ENCODE measurements at regions not wholly inside any gene's neighbourhood (a gene's known extent, or its start where the extent isn't known, plus 50 kb on each side); places are given as distances from the start of the nearest gene placed in this dataset.

DNA sequence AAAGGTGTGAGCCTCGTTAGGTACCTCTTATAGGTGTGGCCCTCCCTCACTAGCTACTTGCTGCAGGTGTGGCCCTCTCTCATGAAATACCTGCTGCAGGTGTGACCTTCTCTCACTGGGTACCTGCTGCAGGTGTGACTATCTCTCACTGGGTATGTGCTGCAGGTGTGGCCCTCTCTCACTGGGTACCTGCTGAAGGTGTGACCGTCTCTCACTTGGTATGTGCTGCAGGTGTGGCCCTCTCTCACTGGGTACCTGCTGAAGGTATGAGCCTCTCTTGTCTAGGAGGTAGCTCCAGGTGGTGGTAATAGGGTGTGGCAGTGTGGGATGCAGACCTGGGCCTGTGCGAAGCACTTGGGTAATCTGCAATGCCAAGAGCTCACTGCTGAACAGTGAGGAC, 170.7 kb upstream of the PLPP4 start:
- Histone ChIP-seq H3K4me3 (IDR thresholded peaks at IDR 0.05; ENCODE audit: insufficient read depth, low read depth, low read length) (no peak overlapping the region), H4K20me1 (ENCODE audit: insufficient read depth) (no peaks in the 10 kb centered on the region), H3K4me2 (no peak overlapping the region), H3K36me3 (ENCODE audit: insufficient read depth) (no peaks in the 10 kb centered on the region), H3K79me2 (ENCODE audit: insufficient read depth, low read depth) (no peaks in the 10 kb centered on the region), H3K9ac (no peak overlapping the region), H3K27me3 (ENCODE audit: insufficient read depth, low read depth) (no peaks in the 10 kb centered on the region), H3K4me1 (ENCODE audit: low read depth, poor library complexity, severe bottlenecking) (no peaks in the 10 kb centered on the region), H3K27ac (no peak overlapping the region), H2AFZ (ENCODE audit: low read depth) (no peak overlapping the region)
- no peak for TF ChIP-seq CTCF (conservative IDR thresholded peaks at IDR 0.05; ENCODE audit: low read depth, low read length)

DNA sequence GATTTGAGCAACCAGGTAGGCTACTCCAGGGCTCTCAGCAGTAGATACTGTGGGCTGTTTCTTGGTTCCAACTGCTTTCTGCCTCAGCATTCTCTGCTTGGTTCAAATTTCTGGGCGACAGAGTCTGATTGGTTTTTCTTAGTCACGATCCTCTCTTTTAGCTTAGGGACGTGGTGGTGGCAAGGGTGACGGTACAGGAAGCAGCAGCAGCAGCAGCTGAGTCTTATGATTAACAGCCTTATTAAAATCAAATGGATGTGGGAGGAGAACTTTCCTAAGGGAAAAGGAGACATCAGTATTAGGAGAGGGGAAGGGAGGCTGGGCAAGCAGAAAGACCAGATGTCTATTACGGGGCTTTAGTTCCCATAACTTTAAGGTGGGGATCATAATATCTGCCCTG, 156.5 kb upstream of the PLPP4 start:
- H3K4me1 ChIP-seq (ENCODE audit: low read depth, poor library complexity, severe bottlenecking) = no peaks in the 10 kb centered on the region
- no peaks in the 10 kb centered on the region for H3K36me3 ChIP-seq (ENCODE audit: insufficient read depth)
- no peak overlapping the region for H3K4me2 ChIP-seq
- H3K9ac ChIP-seq = no peak overlapping the region
- H3K27me3 ChIP-seq (ENCODE audit: insufficient read depth, low read depth) = no peaks in the 10 kb centered on the region
- no peak overlapping the region for H3K27ac ChIP-seq
- H4K20me1 ChIP-seq (ENCODE audit: insufficient read depth) = no peaks in the 10 kb centered on the region
- H3K4me3 ChIP-seq (IDR thresholded peaks at IDR 0.05; ENCODE audit: insufficient read depth, low read depth, low read length) = no peak overlapping the region
- no peak for TF ChIP-seq CTCF (conservative IDR thresholded peaks at IDR 0.05; ENCODE audit: low read depth, low read length)
- no peaks in the 10 kb centered on the region for H3K79me2 ChIP-seq (ENCODE audit: insufficient read depth, low read depth)
- no peak overlapping the region for H2AFZ ChIP-seq (ENCODE audit: low read depth)

GRCh38 chr10:120308589-120308988, 148.4 kb upstream of the PLPP4 start:
- no peaks in the 10 kb centered on the region for H3K79me2 ChIP-seq (ENCODE audit: insufficient read depth, low read depth)
- no peak for TF ChIP-seq CTCF (conservative IDR thresholded peaks at IDR 0.05; ENCODE audit: low read depth, low read length)
- no peak overlapping the region for H3K4me2 ChIP-seq
- H3K4me1 ChIP-seq (ENCODE audit: low read depth, poor library complexity, severe bottlenecking) = no peaks in the 10 kb centered on the region
- H3K27ac ChIP-seq = no peak overlapping the region
- H2AFZ ChIP-seq (ENCODE audit: low read depth) = no peak overlapping the region
- H3K27me3 ChIP-seq (ENCODE audit: insufficient read depth, low read depth) = no peaks in the 10 kb centered on the region
- no peaks in the 10 kb centered on the region for H3K36me3 ChIP-seq (ENCODE audit: insufficient read depth)
- H4K20me1 ChIP-seq (ENCODE audit: insufficient read depth) = no peaks in the 10 kb centered on the region
- H3K4me3 ChIP-seq (IDR thresholded peaks at IDR 0.05; ENCODE audit: insufficient read depth, low read depth, low read length) = no peak overlapping the region
- H3K9ac ChIP-seq = no peak overlapping the region

DNA sequence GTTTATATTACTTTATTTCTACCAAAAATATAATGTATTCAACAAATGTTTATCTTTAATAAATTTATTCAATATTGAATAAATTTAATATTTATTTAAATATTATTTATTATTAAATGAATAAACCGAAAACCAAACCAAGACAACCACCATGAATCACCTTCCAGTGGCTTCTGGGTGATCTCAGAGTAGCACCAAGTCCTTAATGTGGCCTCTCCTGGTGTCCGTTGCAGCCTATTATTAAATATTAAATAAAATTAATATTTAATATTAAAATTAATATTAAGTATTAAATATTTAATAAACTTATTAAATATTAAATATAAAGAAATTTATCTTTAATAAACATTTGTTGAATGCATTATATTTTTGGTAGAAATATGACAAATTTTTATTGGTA, 143.3 kb upstream of the PLPP4 start:
- no peak overlapping the region for H3K9ac ChIP-seq
- H3K4me1 ChIP-seq (ENCODE audit: low read depth, poor library complexity, severe bottlenecking) = no peaks in the 10 kb centered on the region
- no peak overlapping the region for H3K4me3 ChIP-seq (IDR thresholded peaks at IDR 0.05; ENCODE audit: insufficient read depth, low read depth, low read length)
- no peak overlapping the region for H3K27ac ChIP-seq
- no peaks in the 10 kb centered on the region for H3K36me3 ChIP-seq (ENCODE audit: insufficient read depth)
- H3K27me3 ChIP-seq (ENCODE audit: insufficient read depth, low read depth) = no peaks in the 10 kb centered on the region
- no peaks in the 10 kb centered on the region for H4K20me1 ChIP-seq (ENCODE audit: insufficient read depth)
- no peak overlapping the region for H3K4me2 ChIP-seq
- TF ChIP-seq CTCF (conservative IDR thresholded peaks at IDR 0.05; ENCODE audit: low read depth, low read length) = no peak
- H3K79me2 ChIP-seq (ENCODE audit: insufficient read depth, low read depth) = no peaks in the 10 kb centered on the region
- no peak overlapping the region for H2AFZ ChIP-seq (ENCODE audit: low read depth)

DNA sequence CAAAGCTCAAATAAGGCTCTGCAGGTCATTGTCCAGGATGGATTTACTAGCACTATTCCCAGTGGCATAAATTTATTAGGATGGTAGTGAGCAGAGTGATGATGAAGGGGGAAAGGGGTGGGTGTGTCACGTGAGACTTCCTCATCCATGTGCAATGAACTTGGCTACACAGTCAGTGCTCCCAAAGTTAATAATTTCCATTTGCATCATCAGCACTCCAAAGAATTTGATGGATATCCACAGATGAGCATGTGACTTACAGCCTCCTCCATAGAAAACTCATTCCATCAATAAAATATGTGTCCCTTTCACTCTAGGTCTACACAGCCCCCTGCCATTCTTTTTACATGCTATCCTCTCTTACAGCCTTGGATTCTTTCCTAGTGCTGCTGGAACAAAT, 142.6 kb upstream of the PLPP4 start:
- Histone ChIP-seq H3K4me3 (IDR thresholded peaks at IDR 0.05; ENCODE audit: insufficient read depth, low read depth, low read length) (no peak overlapping the region), H3K79me2 (ENCODE audit: insufficient read depth, low read depth) (no peaks in the 10 kb centered on the region), H2AFZ (ENCODE audit: low read depth) (no peak overlapping the region), H3K27ac (no peak overlapping the region), H3K27me3 (ENCODE audit: insufficient read depth, low read depth) (no peaks in the 10 kb centered on the region), H3K36me3 (ENCODE audit: insufficient read depth) (no peaks in the 10 kb centered on the region), H3K9ac (no peak overlapping the region), H3K4me2 (no peak overlapping the region), H3K4me1 (ENCODE audit: low read depth, poor library complexity, severe bottlenecking) (no peaks in the 10 kb centered on the region), H4K20me1 (ENCODE audit: insufficient read depth) (no peaks in the 10 kb centered on the region)
- no peak for TF ChIP-seq CTCF (conservative IDR thresholded peaks at IDR 0.05; ENCODE audit: low read depth, low read length)
